K562 (cell line): ENCODE measurements at regions not wholly inside any gene's neighbourhood (a gene's known extent, or its start where the extent isn't known, plus 50 kb on each side); places are given as distances from the start of the nearest gene placed in this dataset.

Source experiments
- GABPA ChIP-seq: fragments of 200-800 bp; sonication (Bioruptor generic); conservative IDR thresholded peaks from 2 replicates; pipeline ENCODE4 v1.6.1; 2016; ENCODE audit warnings: low read depth, missing genetic modification characterization, missing compliant biosample characterization
- L3MBTL2 ChIP-seq: fragments of 450-650 bp; IDR thresholded peaks from 2 replicates; pipeline ENCODE4 v1.6.1; 2016; ENCODE audit warnings: mild to moderate bottlenecking, moderate library complexity
- MEIS2 ChIP-seq: fragments of 450-650 bp; IDR thresholded peaks from 2 replicates; pipeline ENCODE4 v1.6.1; 2014; ENCODE audit warnings: mild to moderate bottlenecking; ENCODE audit not compliant: partially characterized antibody
- NFRKB ChIP-seq: fragments of 450-650 bp; IDR thresholded peaks from 2 replicates; pipeline ENCODE4 v1.6.1; 2016; ENCODE audit warnings: low read depth
- RAD21 ChIP-seq, 2 experiments: fragments of 250-450 bp in 1 of 2; fragments of 450-650 bp in 1 of 2; sonication (Bioruptor Pico) in 1 of 2; formaldehyde crosslinking in 1 of 2; IDR thresholded peaks in 1 of 2; conservative IDR thresholded peaks in 1 of 2; 2 replicates each; pipeline versions ENCODE4 v1.4.0 to v1.8.0; 2020 to 2022; ENCODE audit warnings: mild to moderate bottlenecking in 2 of 2, moderate library complexity in 1 of 2
- RBFOX2 ChIP-seq: fragments of 200-400 bp; formaldehyde crosslinking; IDR thresholded peaks from 2 replicates; pipeline ENCODE4 v1.6.1; 2017; ENCODE audit warnings: low read depth, mild to moderate bottlenecking, low read length, moderate library complexity
- RFX1 ChIP-seq: fragments of 450-650 bp; IDR thresholded peaks from 2 replicates; pipeline ENCODE4 v1.6.1; 2016; ENCODE audit warnings: mild to moderate bottlenecking, moderate library complexity
- SMAD4 ChIP-seq: fragments of 250-450 bp; sonication (Bioruptor Pico); conservative IDR thresholded peaks from 2 replicates; pipeline ENCODE4 v1.8.0; 2021; ENCODE audit warnings: inconsistent platforms, mild to moderate bottlenecking, moderate library complexity
- SUPT5H ChIP-seq: fragments of 450-650 bp; IDR thresholded peaks from 2 replicates; pipeline ENCODE4 v1.6.1; 2016
- TAF1 ChIP-seq: IDR thresholded peaks from 2 replicates; pipeline ENCODE4 v1.6.1; 2011; ENCODE audit warnings: mild to moderate bottlenecking, low read length, moderate library complexity; ENCODE audit not compliant: insufficient read depth, control insufficient read depth, severe bottlenecking; ENCODE audit errors: extremely low read depth
- YY1 ChIP-seq, 3 experiments: IDR thresholded peaks; 2 replicates each; pipeline ENCODE4 v1.6.1; 2011; ENCODE audit warnings: low read length in 2 of 3, mild to moderate bottlenecking in 2 of 3, moderate library complexity in 2 of 3, borderline replicate concordance in 1 of 3, control low read depth in 1 of 3, low read depth in 1 of 3; ENCODE audit not compliant: insufficient read depth in 3 of 3, insufficient replicate concordance in 2 of 3, control insufficient read depth in 1 of 3, insufficient read length in 1 of 3; ENCODE audit errors: extremely low read depth in 1 of 3
- ZFX ChIP-seq: sonication (generic); formaldehyde crosslinking; IDR thresholded peaks from 2 replicates; pipeline ENCODE4 v1.8.0; 2022; ENCODE audit warnings: mild to moderate bottlenecking, missing genetic modification reagents, moderate library complexity
- TF ChIP-seq, protein P1 (sequence below): fragments of 450-650 bp; IDR thresholded peaks from 2 replicates; pipeline ENCODE4 v1.6.1; 2017; ENCODE audit warnings: antibody characterized with exemption, mild to moderate bottlenecking
- TF ChIP-seq, protein P2 (sequence below): fragments of 450-650 bp; IDR thresholded peaks from 2 replicates; pipeline ENCODE4 v1.6.1; 2016; ENCODE audit warnings: antibody characterized with exemption

DNA sequence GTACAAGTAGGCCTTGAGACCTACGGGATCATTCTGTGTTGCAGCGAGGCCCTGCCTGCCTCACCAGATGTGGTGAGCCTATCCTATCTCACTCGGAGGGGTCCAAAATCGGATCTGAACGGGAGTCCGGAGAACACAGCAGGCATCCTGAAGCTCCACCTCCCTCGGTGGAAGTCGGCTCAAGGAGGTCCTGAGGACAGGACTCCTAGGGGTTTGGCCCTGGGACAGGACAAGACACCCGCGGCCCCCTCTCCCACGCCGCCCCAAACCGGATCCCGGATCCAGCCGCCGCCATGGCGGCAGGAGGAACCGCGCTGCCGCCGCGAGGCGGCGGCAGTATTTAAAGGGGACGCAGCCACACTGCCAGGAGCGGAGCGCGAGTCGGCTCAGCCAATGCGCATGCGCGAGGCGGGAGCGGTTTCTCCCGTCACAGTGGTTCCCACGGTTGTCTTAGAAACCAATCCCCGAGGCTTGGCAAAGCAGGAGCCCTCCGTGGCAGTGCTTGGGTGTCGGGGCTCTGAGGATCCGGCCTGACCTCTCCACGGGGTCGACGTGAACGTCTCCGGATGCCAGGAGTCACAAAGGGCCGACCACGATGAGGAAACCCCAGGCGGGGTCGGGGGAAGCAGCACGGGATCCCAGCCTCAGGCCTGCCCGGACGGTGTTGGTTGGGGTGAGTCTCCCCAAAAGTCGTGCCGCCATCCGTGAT lies 454.6 kb upstream of the ZNG1F start (continued):
- TF ChIP-seq, protein P1, sequence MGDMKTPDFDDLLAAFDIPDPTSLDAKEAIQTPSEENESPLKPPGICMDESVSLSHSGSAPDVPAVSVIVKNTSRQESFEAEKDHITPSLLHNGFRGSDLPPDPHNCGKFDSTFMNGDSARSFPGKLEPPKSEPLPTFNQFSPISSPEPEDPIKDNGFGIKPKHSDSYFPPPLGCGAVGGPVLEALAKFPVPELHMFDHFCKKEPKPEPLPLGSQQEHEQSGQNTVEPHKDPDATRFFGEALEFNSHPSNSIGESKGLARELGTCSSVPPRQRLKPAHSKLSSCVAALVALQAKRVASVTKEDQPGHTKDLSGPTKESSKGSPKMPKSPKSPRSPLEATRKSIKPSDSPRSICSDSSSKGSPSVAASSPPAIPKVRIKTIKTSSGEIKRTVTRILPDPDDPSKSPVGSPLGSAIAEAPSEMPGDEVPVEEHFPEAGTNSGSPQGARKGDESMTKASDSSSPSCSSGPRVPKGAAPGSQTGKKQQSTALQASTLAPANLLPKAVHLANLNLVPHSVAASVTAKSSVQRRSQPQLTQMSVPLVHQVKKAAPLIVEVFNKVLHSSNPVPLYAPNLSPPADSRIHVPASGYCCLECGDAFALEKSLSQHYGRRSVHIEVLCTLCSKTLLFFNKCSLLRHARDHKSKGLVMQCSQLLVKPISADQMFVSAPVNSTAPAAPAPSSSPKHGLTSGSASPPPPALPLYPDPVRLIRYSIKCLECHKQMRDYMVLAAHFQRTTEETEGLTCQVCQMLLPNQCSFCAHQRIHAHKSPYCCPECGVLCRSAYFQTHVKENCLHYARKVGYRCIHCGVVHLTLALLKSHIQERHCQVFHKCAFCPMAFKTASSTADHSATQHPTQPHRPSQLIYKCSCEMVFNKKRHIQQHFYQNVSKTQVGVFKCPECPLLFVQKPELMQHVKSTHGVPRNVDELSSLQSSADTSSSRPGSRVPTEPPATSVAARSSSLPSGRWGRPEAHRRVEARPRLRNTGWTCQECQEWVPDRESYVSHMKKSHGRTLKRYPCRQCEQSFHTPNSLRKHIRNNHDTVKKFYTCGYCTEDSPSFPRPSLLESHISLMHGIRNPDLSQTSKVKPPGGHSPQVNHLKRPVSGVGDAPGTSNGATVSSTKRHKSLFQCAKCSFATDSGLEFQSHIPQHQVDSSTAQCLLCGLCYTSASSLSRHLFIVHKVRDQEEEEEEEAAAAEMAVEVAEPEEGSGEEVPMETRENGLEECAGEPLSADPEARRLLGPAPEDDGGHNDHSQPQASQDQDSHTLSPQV: peak; percentile 49; the same call in 1 of the 2 replicates
- peak; percentile 82 for TF ChIP-seq RBFOX2
- peak; percentile 32 to 89 (median 79) for TF ChIP-seq YY1 (IDR thresholded peaks at IDR 0.05; ENCODE audit: borderline replicate concordance in 1 of 3, control insufficient read depth in 1 of 3, extremely low read depth in 1 of 3, insufficient read depth in 3 of 3, insufficient read length in 1 of 3, insufficient replicate concordance in 2 of 3, low read depth in 1 of 3, low read length in 2 of 3)
- peak in 1 of 2 experiments; percentile 4; a peak in 1 of 4 replicates for TF ChIP-seq RAD21 (CRISPR knock-in tag; conservative IDR thresholded peaks at IDR 0.05 in 1 of 2, IDR thresholded peaks at IDR 0.05 in 1 of 2)
- TF ChIP-seq NFRKB: peak; percentile 65; the same call in 1 of the 2 replicates
- peak; percentile 43 for TF ChIP-seq TAF1
- TF ChIP-seq GABPA (tag): 0 out of 2 replicates have a peak, but pooled peaks have one; percentile 24
- TF ChIP-seq ZFX (CRISPR knock-in tag): peak; percentile 74
- TF ChIP-seq RFX1: peak; percentile 74
- TF ChIP-seq SUPT5H: peak; percentile 45; the same call in 1 of the 2 replicates
- peak; percentile 55 for TF ChIP-seq MEIS2
- TF ChIP-seq, protein P2, sequence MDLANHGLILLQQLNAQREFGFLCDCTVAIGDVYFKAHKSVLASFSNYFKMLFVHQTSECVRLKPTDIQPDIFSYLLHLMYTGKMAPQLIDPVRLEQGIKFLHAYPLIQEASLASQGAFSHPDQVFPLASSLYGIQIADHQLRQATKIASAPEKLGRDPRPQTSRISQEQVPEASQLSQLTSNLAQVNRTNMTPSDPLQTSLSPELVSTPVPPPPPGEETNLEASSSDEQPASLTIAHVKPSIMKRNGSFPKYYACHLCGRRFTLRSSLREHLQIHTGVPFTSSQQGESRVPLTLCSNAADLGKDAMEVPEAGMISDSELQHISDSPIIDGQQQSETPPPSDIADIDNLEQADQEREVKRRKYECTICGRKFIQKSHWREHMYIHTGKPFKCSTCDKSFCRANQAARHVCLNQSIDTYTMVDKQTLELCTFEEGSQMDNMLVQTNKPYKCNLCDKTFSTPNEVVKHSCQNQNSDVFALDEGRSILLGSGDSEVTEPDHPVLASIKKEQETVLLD: peak; percentile 86
- TF ChIP-seq L3MBTL2: peak; percentile 93
- peak; percentile 37; the same call in 1 of the 2 replicates for TF ChIP-seq SMAD4
